PC-3 (cell line): ENCODE measurements at regions not wholly inside any gene's neighbourhood (a gene's known extent, or its start where the extent isn't known, plus 50 kb on each side); places are given as distances from the start of the nearest gene placed in this dataset.

Experiments
- ATAC-seq: fragments of 200-7000 bp; cut with Tn5 transposase; 2 replicates; pipeline ENCODE4 v1.9.1; 2020; ENCODE audit warnings: mild to moderate bottlenecking, moderate library complexity
- BruUV-seq: library from RNA; stranded (reverse); fragments of 400-500 nt; replicated peaks from 2 replicates; lab custom pipeline; 2021; lab: Mats Ljungman, UMichigan
- CTCF ChIA-PET: fragments of 300-600 bp; sonication (Branson Sonifier 250); formaldehyde crosslinking; loops from one replicate; lab custom pipeline; 2022; ENCODE audit warnings: antibody characterized with exemption; lab: Charles Lee
- POLR2A ChIA-PET: fragments of 300-600 bp; sonication (Branson Sonifier 250); formaldehyde crosslinking; loops from one replicate; lab custom pipeline; 2022; ENCODE audit warnings: antibody characterized with exemption; ENCODE audit not compliant: unreplicated experiment; lab: Charles Lee
- DNase-seq: peaks from one replicate; pipeline ENCODE4 v3.0.0-alpha.2; 2015
- H2AFZ ChIP-seq: fragments of 300-600 bp; sonication (generic); 2 replicates; pipeline ENCODE4 v1.6.0; 2016; ENCODE audit warnings: antibody characterized with exemption, low read length
- H3F3A ChIP-seq: fragments of 300-600 bp; sonication (generic); one replicate; pipeline ENCODE4 v1.6.0; 2017; ENCODE audit warnings: antibody characterized with exemption, low read length, control low read depth, mild to moderate bottlenecking; ENCODE audit not compliant: unreplicated experiment
- H3K27ac ChIP-seq: fragments of 300-600 bp; sonication (generic); 2 replicates; pipeline ENCODE4 v1.5.1; 2016; ENCODE audit warnings: mild to moderate bottlenecking, low read length
- H3K27me3 ChIP-seq: fragments of 300-600 bp; sonication (generic); 2 replicates; pipeline ENCODE4 v1.6.1; 2016; ENCODE audit warnings: low read length, mixed read lengths
- H3K36me3 ChIP-seq: fragments of 300-600 bp; sonication (generic); 2 replicates; pipeline ENCODE4 v1.6.1; 2016; ENCODE audit warnings: low read depth, mixed run types, low read length, mixed read lengths
- H3K4me1 ChIP-seq: fragments of 300-600 bp; sonication (generic); 2 replicates; pipeline ENCODE4 v1.5.1; 2016; ENCODE audit warnings: low read length; ENCODE audit not compliant: insufficient read depth
- H3K4me2 ChIP-seq: fragments of 300-600 bp; sonication (generic); 2 replicates; pipeline ENCODE4 v1.6.0; 2016; ENCODE audit warnings: low read length
- H3K4me3 ChIP-seq: fragments of 300-600 bp; sonication (generic); 2 replicates; pipeline ENCODE4 v1.5.1; 2016; ENCODE audit warnings: mild to moderate bottlenecking, low read length, mixed read lengths
- H3K79me2 ChIP-seq: fragments of 300-600 bp; sonication (generic); 2 replicates; pipeline ENCODE4 v1.6.1; 2017; ENCODE audit warnings: low read length, mixed read lengths
- H3K9ac ChIP-seq: fragments of 300-600 bp; sonication (generic); 2 replicates; pipeline ENCODE4 v1.6.0; 2016; ENCODE audit warnings: mild to moderate bottlenecking, low read length
- H3K9me2 ChIP-seq: fragments of 300-600 bp; sonication (generic); replicated peaks from 2 replicates; pipeline ENCODE4 v1.6.1; 2016; ENCODE audit warnings: mixed run types, low read length, mixed read lengths
- H3K9me3 ChIP-seq: fragments of 300-600 bp; sonication (generic); 2 replicates; pipeline ENCODE4 v1.6.1; 2016; ENCODE audit warnings: low read length, mixed read lengths
- H4K20me1 ChIP-seq: fragments of 300-600 bp; sonication (generic); 2 replicates; pipeline ENCODE4 v1.6.1; 2016; ENCODE audit warnings: low read length, mixed read lengths
- CTCF ChIP-seq: fragments of 300-600 bp; sonication (generic); conservative IDR thresholded peaks from 2 replicates; pipeline ENCODE4 v1.5.1; 2017; ENCODE audit warnings: antibody characterized with exemption, low read depth, mild to moderate bottlenecking, low read length
- EZH2 ChIP-seq: fragments of 300-600 bp; sonication (generic); IDR thresholded peaks from one replicate; pipeline ENCODE4 v1.6.1; 2017; ENCODE audit warnings: antibody characterized with exemption, mild to moderate bottlenecking, low read length; ENCODE audit not compliant: unreplicated experiment
- EZH2phosphoT487 ChIP-seq: fragments of 300-600 bp; sonication (generic); IDR thresholded peaks from 2 replicates; pipeline ENCODE4 v1.6.1; 2018; ENCODE audit warnings: mild to moderate bottlenecking, antibody characterized with exemption, low read length, borderline replicate concordance
- intact Hi-C: fragments of 100-400 bp; cut with micrococcal nuclease; formaldehyde crosslinking; loops from 2 replicates; pipeline ENCODE4 v1.9.0; 2023

- DNase-seq, result no peak
- no peaks in the 10 kb centered on the region for H4K20me1 ChIP-seq
- H3F3A ChIP-seq, result no peaks in the 10 kb centered on the region
- H3K27me3 ChIP-seq, result no peaks in the 10 kb centered on the region
- no peak overlapping the region for H3K9ac ChIP-seq
- no peak overlapping the region for H3K4me2 ChIP-seq
- no TSS peak for BruUV-seq
- ChIA-PET POLR2A (no interaction called here), CTCF (no interaction called here)
- H3K27ac ChIP-seq, result no peak overlapping the region
- no peak for TF ChIP-seq EZH2
- TF ChIP-seq EZH2phosphoT487, result no peak
- TF ChIP-seq CTCF, result no peak
- intact Hi-C loops, result no loop called here
- ATAC-seq, result no peak
- no peaks in the 10 kb centered on the region for H3K9me2 ChIP-seq
- H3K9me3 ChIP-seq, result no peaks in the 10 kb centered on the region
- no peaks in the 10 kb centered on the region for H3K36me3 ChIP-seq
- H3K4me1 ChIP-seq, result peaks cover 5% of the 10 kb centered on the region
- H3K79me2 ChIP-seq, result no peaks in the 10 kb centered on the region
- no peak overlapping the region for H2AFZ ChIP-seq
- no peak overlapping the region for H3K4me3 ChIP-seq
Measured at GRCh38 chrX:69216446-69216845, 51.2 kb upstream of the PJA1 start.

GRCh38 chrX:69215161-69215875 is 50.1 kb upstream of the PJA1 start:
- TF ChIP-seq CTCF, result no peak
- TF ChIP-seq EZH2, result no peak
- no peak for TF ChIP-seq EZH2phosphoT487
- no peaks in the 10 kb centered on the region for H3F3A ChIP-seq
- CTCF ChIA-PET, result no interaction called here
- no TSS peak for BruUV-seq
- no peaks in the 10 kb centered on the region for H3K27me3 ChIP-seq
- H4K20me1 ChIP-seq, result no peaks in the 10 kb centered on the region
- peaks cover 5% of the 10 kb centered on the region for H3K4me1 ChIP-seq
- H3K4me3 ChIP-seq, result no peak overlapping the region
- no peaks in the 10 kb centered on the region for H3K36me3 ChIP-seq
- intact Hi-C loops, result no loop called here
- DNase-seq (no peak), ATAC-seq (no peak)
- H2AFZ ChIP-seq, result no peak overlapping the region
- no peaks in the 10 kb centered on the region for H3K9me3 ChIP-seq
- POLR2A ChIA-PET, result no interaction called here
- no peak overlapping the region for H3K4me2 ChIP-seq
- H3K9me2 ChIP-seq, result no peaks in the 10 kb centered on the region
- no peak overlapping the region for H3K9ac ChIP-seq
- H3K27ac ChIP-seq, result no peak overlapping the region
- H3K79me2 ChIP-seq, result no peaks in the 10 kb centered on the region
